ENCODE measurements at regions not wholly inside any gene's neighbourhood (a gene's known extent, or its start where the extent isn't known, plus 50 kb on each side); places are given as distances from the start of the nearest gene placed in this dataset.

- no peak for DNase-seq
These were observed 263.9 kb downstream of the DIPK2A start for GRCh38 chr3:144235489-144235888.

- DNase-seq, result no peak
These were observed 265.7 kb downstream of the DIPK2A start for GRCh38 chr3:144237351-144237750.

GRCh38 chr3:144241404-144241803 lies 269.8 kb downstream of the DIPK2A start:
- DNase-seq, result no peak

- DNase-seq, result no peak
These were observed 271.1 kb downstream of the DIPK2A start for GRCh38 chr3:144242747-144243146.

- DNase-seq, result no peak
These were observed 273.0 kb downstream of the DIPK2A start for GRCh38 chr3:144244662-144245061.

- no peak for DNase-seq
These were observed 281.3 kb downstream of the DIPK2A start for GRCh38 chr3:144252896-144253295.

- DNase-seq, result peak in 1 of 3 donors; percentile 24
These were observed 285.8 kb downstream of the DIPK2A start for GRCh38 chr3:144257381-144257780.

- no peak for DNase-seq
These were observed 287.6 kb downstream of the DIPK2A start for GRCh38 chr3:144259267-144259666.

GRCh38 chr3:144263706-144264105 lies 292.1 kb downstream of the DIPK2A start:
- no peak for DNase-seq

- no peak for DNase-seq
These were observed 292.7 kb downstream of the DIPK2A start for GRCh38 chr3:144264350-144264749.

- no peak for DNase-seq
These were observed 293.2 kb downstream of the DIPK2A start for GRCh38 chr3:144264794-144265193.

GRCh38 chr3:144265542-144266100 lies 294.0 kb downstream of the DIPK2A start:
- peak in 2 of 3 donors; percentile 28 to 35 for DNase-seq

GRCh38 chr3:144270100-144270499 lies 298.5 kb downstream of the DIPK2A start:
- DNase-seq, result peak; percentile 51 to 61 (median 54)

- peak; percentile 45 to 71 (median 46) for DNase-seq
These were observed 301.1 kb downstream of the DIPK2A start for GRCh38 chr3:144272680-144273079.

GRCh38 chr3:144273601-144274000 lies 302.0 kb downstream of the DIPK2A start:
- DNase-seq, result peak; percentile 24 to 60 (median 51)

GRCh38 chr3:144275005-144275404 lies 303.4 kb downstream of the DIPK2A start:
- no peak for DNase-seq

- DNase-seq, result no peak
These were observed 310.7 kb downstream of the DIPK2A start for GRCh38 chr3:144282313-144282712.

GRCh38 chr3:144286235-144286910 lies 314.8 kb downstream of the DIPK2A start:
- no peak for DNase-seq

GRCh38 chr3:144287001-144287400 lies 315.4 kb downstream of the DIPK2A start:
- DNase-seq, result peak; percentile 31 to 46 (median 34)

- peak in 1 of 3 donors; percentile 7 for DNase-seq
These were observed 317.4 kb downstream of the DIPK2A start for GRCh38 chr3:144289057-144289456.

GRCh38 chr3:144294659-144295538 lies 323.3 kb downstream of the DIPK2A start:
- DNase-seq, result no peak

- DNase-seq, result no peak
These were observed 324.0 kb downstream of the DIPK2A start for GRCh38 chr3:144295613-144296012.

- DNase-seq, result no peak
These were observed 325.2 kb downstream of the DIPK2A start for GRCh38 chr3:144296808-144297207.

- DNase-seq, result no peak
These were observed 330.2 kb downstream of the DIPK2A start for GRCh38 chr3:144301863-144302262.

Measured in suppressor macrophage treated with lipopolysaccharide for 1 hour (primary cell).